K562 (cell line): ENCODE measurements at regions not wholly inside any gene's neighbourhood (a gene's known extent, or its start where the extent isn't known, plus 50 kb on each side); places are given as distances from the start of the nearest gene placed in this dataset.

ENCODE experiments used
- ATAC-seq: fragments of 200-7000 bp; cut with Tn5 transposase; 3 replicates; pipeline ENCODE4 v1.9.1; 2020; ENCODE audit warnings: moderate library complexity
- BruUV-seq: library from RNA; stranded (reverse); fragments of 400-500 nt; replicated peaks from 2 replicates; lab custom pipeline; 2021; lab: Mats Ljungman, UMichigan
- CTCF ChIA-PET: fragments of 300-600 bp; formaldehyde crosslinking; extraction: SDS; loops from one replicate; lab custom pipeline; 2021; ENCODE audit warnings: low intra/inter-chr PET ratio; lab: Yijun Ruan, JAX
- POLR2A ChIA-PET: fragments of 300-600, 350-650 bp; sonication (Branson Sonifier 250); formaldehyde crosslinking; extraction: SDS; loops from one replicate; lab custom pipeline; 2021; ENCODE audit warnings: antibody characterized with exemption, inconsistent platforms; lab: Yijun Ruan, JAX
- DNase-seq, 4 experiments: peaks; one replicate each; pipeline versions ENCODE4 v3.0.0 to v3.0.0-alpha.2; 2011 to 2018; ENCODE audit warnings: low spot score in 3 of 4, mixed read lengths in 3 of 4; ENCODE audit errors: extremely low read depth in 1 of 4
- FAIRE-seq: peaks from 2 replicates; lab custom pipeline; 2011; peaks lifted over from hg19 to GRCh38; lab: Jason Lieb, UNC
- H2AFZ ChIP-seq: 2 replicates; pipeline ENCODE4 v1.6.0; 2011; ENCODE audit warnings: low read depth, low read length, control low read depth, inconsistent platforms
- H3K27ac ChIP-seq: fragments of 200-600 bp; 3 replicates; pipeline ENCODE4 v1.8.0; 2011; ENCODE audit warnings: low read depth, mild to moderate bottlenecking, control low read depth, inconsistent platforms, low read length, moderate library complexity, mixed read lengths; ENCODE audit errors: extremely low read depth
- H3K27me3 ChIP-seq, 2 experiments: fragments of 300-600 bp in 1 of 2; 2 replicates in 1 of 2; 3 replicates in 1 of 2; pipeline versions ENCODE4 v1.6.0 to v1.8.0; 2011; ENCODE audit warnings: inconsistent platforms in 2 of 2, low read length in 2 of 2, mild to moderate bottlenecking in 1 of 2, mixed read lengths in 1 of 2, moderate library complexity in 1 of 2; ENCODE audit not compliant: control insufficient read depth in 2 of 2, insufficient read depth in 2 of 2
- H3K36me3 ChIP-seq: fragments of 300-600 bp; 3 replicates; pipeline ENCODE4 v1.8.0; 2011; ENCODE audit warnings: mild to moderate bottlenecking, low read length, inconsistent platforms; ENCODE audit not compliant: control insufficient read depth, insufficient read depth
- H3K4me1 ChIP-seq, 2 experiments: fragments of 200-600 bp in 1 of 2; replicated peaks in 1 of 2; 2 replicates in 1 of 2; 3 replicates in 1 of 2; pipeline versions ENCODE4 v1.5.1 to v1.8.0; 2011; ENCODE audit warnings: inconsistent platforms in 2 of 2, low read length in 2 of 2, mild to moderate bottlenecking in 1 of 2, mixed read lengths in 1 of 2, moderate library complexity in 1 of 2; ENCODE audit not compliant: control insufficient read depth in 2 of 2, insufficient read depth in 2 of 2
- H3K4me2 ChIP-seq: 2 replicates; pipeline ENCODE4 v1.6.1; 2011; ENCODE audit warnings: low read length, control low read depth, inconsistent platforms, mixed read lengths; ENCODE audit not compliant: insufficient read depth
- H3K4me3 ChIP-seq: fragments of 200-600 bp; sonication (generic), shearing (Covaris generic); 2 replicates; pipeline ENCODE4 v1.5.1; 2016; ENCODE audit warnings: control low read depth, inconsistent platforms
- H3K79me2 ChIP-seq: fragments of 200-600 bp; 3 replicates; pipeline ENCODE4 v1.8.0; 2011; ENCODE audit warnings: low read length, inconsistent platforms; ENCODE audit not compliant: control insufficient read depth, insufficient read depth
- H3K9ac ChIP-seq, 2 experiments: 2 replicates each; pipeline versions ENCODE4 v1.6.0 to v1.6.1; 2011; ENCODE audit warnings: low read depth in 2 of 2, low read length in 2 of 2, control low read depth in 1 of 2, inconsistent platforms in 1 of 2, mild to moderate bottlenecking in 1 of 2, mixed read lengths in 1 of 2; ENCODE audit not compliant: insufficient read depth in 1 of 2
- H3K9me1 ChIP-seq: one replicate; pipeline ENCODE4 v1.6.0; 2011; ENCODE audit warnings: inconsistent platforms, mild to moderate bottlenecking, low read length, moderate library complexity; ENCODE audit not compliant: control insufficient read depth, insufficient read depth
- H3K9me3 ChIP-seq: replicated peaks from 2 replicates; pipeline ENCODE4 v1.5.1; 2011; ENCODE audit warnings: low read depth, low read length, inconsistent platforms; ENCODE audit not compliant: control insufficient read depth, insufficient read depth
- H4K20me1 ChIP-seq: replicated peaks from 2 replicates; pipeline ENCODE4 v1.6.1; 2011; ENCODE audit warnings: low read length, inconsistent platforms, mixed read lengths; ENCODE audit not compliant: control insufficient read depth, insufficient read depth
- ARID4B ChIP-seq: sonication (generic); formaldehyde crosslinking; IDR thresholded peaks from 2 replicates; pipeline ENCODE4 v1.8.0; 2022; ENCODE audit warnings: mild to moderate bottlenecking, missing genetic modification reagents
- BRD9 ChIP-seq: fragments of 450-650 bp; IDR thresholded peaks from 2 replicates; pipeline ENCODE4 v1.6.1; 2018; ENCODE audit warnings: low read depth; ENCODE audit not compliant: partially characterized antibody
- FOXA1 ChIP-seq: fragments of 450-650 bp; IDR thresholded peaks from 2 replicates; pipeline ENCODE4 v1.6.1; 2016; ENCODE audit warnings: mild to moderate bottlenecking, borderline replicate concordance
- SMAD3 ChIP-seq: fragments of 450-650 bp; formaldehyde crosslinking; conservative IDR thresholded peaks from 2 replicates; pipeline ENCODE4 v1.4.0; 2020; ENCODE audit warnings: mild to moderate bottlenecking
- SMARCB1 ChIP-seq: IDR thresholded peaks from 2 replicates; pipeline ENCODE4 v1.6.1; 2011; ENCODE audit warnings: improper control_type of control experiment, low read depth; ENCODE audit not compliant: insufficient read length
- TAF9B ChIP-seq: fragments of 450-650 bp; IDR thresholded peaks from 2 replicates; pipeline ENCODE4 v1.6.1; 2018; ENCODE audit warnings: mild to moderate bottlenecking; ENCODE audit not compliant: partially characterized antibody
- TBL1XR1 ChIP-seq, 2 experiments: IDR thresholded peaks; 2 replicates each; pipeline ENCODE4 v1.6.1; 2012; ENCODE audit warnings: improper control_type of control experiment in 2 of 2, low read length in 2 of 2, mild to moderate bottlenecking in 1 of 2
- ZBTB49 ChIP-seq: sonication (generic); formaldehyde crosslinking; IDR thresholded peaks from 2 replicates; pipeline ENCODE4 v1.8.0; 2022; ENCODE audit warnings: missing genetic modification reagents, mild to moderate bottlenecking, borderline replicate concordance
- ZNF217 ChIP-seq: sonication (generic); formaldehyde crosslinking; IDR thresholded peaks from 2 replicates; pipeline ENCODE4 v1.8.0; 2022; ENCODE audit warnings: mild to moderate bottlenecking, missing genetic modification reagents
- ZNF57 ChIP-seq: fragments of 450-650 bp; formaldehyde crosslinking; IDR thresholded peaks from 2 replicates; pipeline ENCODE4 v1.4.0; 2020; ENCODE audit warnings: mild to moderate bottlenecking, moderate library complexity
- ZNF639 ChIP-seq, 2 experiments: fragments of 200-800 bp in 1 of 2; sonication (Bioruptor generic) in 1 of 2; sonication (generic) in 1 of 2; formaldehyde crosslinking in 1 of 2; IDR thresholded peaks in 1 of 2; conservative IDR thresholded peaks in 1 of 2; 2 replicates each; pipeline versions ENCODE4 v1.5.0 to v1.6.1; 2016 to 2020; ENCODE audit warnings: missing compliant biosample characterization in 1 of 2, missing genetic modification characterization in 1 of 2, missing genetic modification reagents in 1 of 2
- WGBS: fragments of 100-300 bp; shearing (Covaris generic); methylation state at CpG from one replicate; pipeline ENCODE4 v1.1.6; 2016; ENCODE audit warnings: low coverage, mixed read lengths; ENCODE audit not compliant: insufficient coverage; ENCODE audit errors: missing lambda C conversion rate; 5-methylcytosine and 5-hydroxymethylcytosine counted together
- in situ Hi-C: fragments of 300-500 bp; cut with MboI; formaldehyde crosslinking; loops from 4 replicates; pipeline ENCODE4 v1.15.0; 2018; ENCODE audit warnings: inconsistent platforms, mixed read lengths
- intact Hi-C: fragments of 100-400 bp; cut with micrococcal nuclease; formaldehyde crosslinking; loops from 2 replicates; pipeline ENCODE4 v1.14.2; 2022

- Histone ChIP-seq H3K79me2 (no peaks in the 10 kb centered on the region), H3K9me1 (no peaks in the 10 kb centered on the region), H3K9ac (no peak overlapping the region), H4K20me1 (no peaks in the 10 kb centered on the region), H3K4me2 (no peak overlapping the region), H3K27ac (no peak overlapping the region), H2AFZ (no peak overlapping the region; the same call in 1 of the 2 replicates), H3K9me3 (no peaks in the 10 kb centered on the region), H3K27me3 (no peaks in the 10 kb centered on the region), H3K4me1 (no peaks in the 10 kb centered on the region; a peak in 1 of 5 replicates), H3K4me3 (no peak overlapping the region), H3K36me3 (no peaks in the 10 kb centered on the region)
- intact Hi-C loops, result no loop called here
- POLR2A ChIA-PET, result no interaction called here
- BruUV-seq, result no TSS peak
- peak in 1 of 4 experiments; percentile 18 for DNase-seq
- in situ Hi-C loops, result no loop called here
- ATAC-seq, result no peak
- peak; percentile 35 for FAIRE-seq
- CTCF ChIA-PET, result no interaction called here
- 52% methylated on average over 2 of the region's 2 CpGs for WGBS
- no peak for TF ChIP-seq ZBTB49 (CRISPR knock-in tag)
- TF ChIP-seq SMAD3 (CRISPR knock-in tag), result no peak
- TF ChIP-seq FOXA1, result no peak
- TF ChIP-seq SMARCB1, result no peak
- no peak for TF ChIP-seq ZNF217 (CRISPR knock-in tag)
- no peak for TF ChIP-seq ARID4B (CRISPR knock-in tag)
- no peak for TF ChIP-seq TAF9B
- no peak for TF ChIP-seq TBL1XR1 (IDR thresholded peaks at IDR 0.05; ENCODE audit: low read length in 2 of 2)
- TF ChIP-seq BRD9, result no peak
- TF ChIP-seq ZNF57 (CRISPR knock-in tag), result no peak
- no peak for TF ChIP-seq ZNF639 (CRISPR knock-in tag; conservative IDR thresholded peaks at IDR 0.05 in 1 of 2, IDR thresholded peaks at IDR 0.05 in 1 of 2)
Observed at GRCh38 chr3:153110041-153110440, 52.0 kb upstream of the RAP2B start.
